Esophagus squamous epithelium (tissue), 4 donors: ENCODE measurements at regions not wholly inside any gene's neighbourhood (a gene's known extent, or its start where the extent isn't known, plus 50 kb on each side); places are given as distances from the start of the nearest gene placed in this dataset.

ENCODE experiments used
- CTCF ChIP-seq, 6 experiments: fragments of 450-650 bp in 4 of 6; fragments of 200-600 bp in 2 of 6; sonication (generic) in 2 of 6; IDR thresholded peaks; one replicate each; pipeline ENCODE4 v1.5.1; 2016 to 2019; ENCODE audit warnings: antibody characterized with exemption in 6 of 6, mild to moderate bottlenecking in 4 of 6, moderate library complexity in 4 of 6
- POLR2A ChIP-seq, 4 donors: fragments of 450-650 bp; IDR thresholded peaks; one replicate each; pipeline ENCODE4 v1.6.1; 2017; ENCODE audit warnings: antibody characterized with exemption in 4 of 4, mild to moderate bottlenecking in 4 of 4, moderate library complexity in 3 of 4

GRCh38 chr22:36087784-36088183 lies 59.2 kb upstream of the RBFOX2 start:
- TF ChIP-seq CTCF (IDR thresholded peaks at IDR 0.05): no peak
- TF ChIP-seq POLR2A (IDR thresholded peaks at IDR 0.05): no peak
